IPS-NIHi7 (cell line): ENCODE measurements at regions not wholly inside any gene's neighbourhood (a gene's known extent, or its start where the extent isn't known, plus 50 kb on each side); places are given as distances from the start of the nearest gene placed in this dataset.
A peak's percentile ranks its signal among the peaks of the same experiment; 100 is the strongest.
"Not testable (repeated sequence)": the region's sequence is repeated elsewhere in the genome, so short reads cannot be mapped to it uniquely, and the experiment has no call there.

ENCODE experiments used
- DNase-seq: peaks from one replicate; pipeline ENCODE4 v3.0.0; 2012; ENCODE audit warnings: mixed read lengths; ENCODE audit errors: extremely low spot score

DNA sequence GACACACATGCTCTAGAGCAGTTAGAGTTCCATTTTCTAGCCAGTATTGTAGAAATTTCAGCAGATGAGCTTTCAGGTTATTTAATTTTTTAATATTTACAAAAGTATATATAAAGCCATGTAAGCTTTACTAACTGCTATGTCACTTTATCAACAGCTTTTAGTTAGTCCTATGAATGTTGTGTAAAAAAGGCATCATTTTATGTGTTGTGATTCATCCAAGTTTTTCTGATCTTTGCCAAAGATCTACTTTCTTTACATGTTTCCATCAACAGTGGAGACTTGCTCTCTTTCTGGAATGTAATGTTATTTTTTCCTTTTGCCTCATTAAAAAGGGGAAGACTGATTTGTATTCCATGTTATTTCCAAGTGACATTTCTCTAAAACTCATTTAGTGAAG is 125.2 kb upstream of the TFPI start:
- DNase-seq, result no peak

DNA sequence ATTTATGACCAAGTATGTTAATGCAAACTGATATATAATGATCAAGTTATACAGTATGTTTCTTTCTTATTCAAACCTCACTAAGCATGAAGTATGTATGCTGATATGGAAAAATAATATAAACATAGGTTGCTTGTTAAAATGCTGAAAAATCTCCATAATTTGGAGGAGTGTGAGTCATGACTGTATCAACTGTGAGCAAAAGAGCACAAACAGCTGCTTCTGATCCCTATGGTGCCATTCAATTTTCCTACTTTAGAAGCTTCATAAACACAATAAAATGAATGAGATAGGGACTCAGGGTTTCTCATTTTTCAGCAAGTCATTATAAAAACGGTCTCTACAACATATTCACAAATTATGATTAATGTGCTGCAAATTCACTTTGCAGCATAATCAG is 129.9 kb upstream of the TFPI start:
- DNase-seq, result no peak

DNA sequence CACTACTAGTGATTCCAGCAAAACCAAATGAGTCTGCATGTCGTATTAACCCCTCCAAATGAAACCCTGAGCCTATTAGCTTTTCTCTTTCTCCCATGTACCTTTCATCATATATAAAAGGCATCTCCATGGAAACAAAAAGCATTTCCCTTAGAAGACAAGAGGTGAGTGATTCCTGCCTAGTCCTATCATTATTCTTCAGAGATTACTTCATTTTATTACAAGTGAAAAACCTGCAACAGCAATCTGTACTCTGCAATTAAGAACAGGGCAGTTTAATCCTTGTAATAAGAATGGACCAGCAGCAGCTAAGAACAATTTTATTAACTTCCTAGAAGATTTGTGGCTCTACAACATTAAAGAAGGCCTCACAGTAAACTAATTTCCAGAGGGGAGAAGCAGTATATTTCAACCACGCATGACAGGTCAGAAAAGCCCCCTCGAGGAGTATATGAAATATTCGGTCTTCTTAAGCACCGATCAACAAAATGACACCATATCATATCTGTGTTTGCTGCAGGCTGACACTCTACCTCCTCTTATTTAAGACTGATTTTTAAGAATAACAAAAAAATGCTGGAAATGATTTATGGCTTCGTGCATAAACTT is 132.3 kb upstream of the TFPI start:
- no peak for DNase-seq

DNA sequence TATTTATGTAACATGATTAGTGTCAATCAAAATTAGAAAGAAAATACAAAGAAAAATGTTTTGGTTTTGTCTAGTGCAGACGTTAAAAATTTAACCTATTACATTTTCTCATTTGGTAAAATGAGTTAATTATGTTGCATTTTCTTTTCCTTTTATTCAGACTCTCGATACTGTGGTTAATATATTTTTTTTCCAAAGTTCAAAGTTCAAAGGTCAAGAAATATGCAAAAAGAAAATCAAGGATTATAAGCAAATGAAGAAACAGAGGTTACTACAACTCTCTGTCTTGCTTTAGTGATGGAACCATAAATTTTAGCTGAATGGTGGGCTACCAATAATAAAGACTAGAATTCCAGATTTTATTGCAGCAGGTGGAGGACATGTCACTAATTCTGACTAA is 133.3 kb upstream of the TFPI start:
- no peak for DNase-seq

DNA sequence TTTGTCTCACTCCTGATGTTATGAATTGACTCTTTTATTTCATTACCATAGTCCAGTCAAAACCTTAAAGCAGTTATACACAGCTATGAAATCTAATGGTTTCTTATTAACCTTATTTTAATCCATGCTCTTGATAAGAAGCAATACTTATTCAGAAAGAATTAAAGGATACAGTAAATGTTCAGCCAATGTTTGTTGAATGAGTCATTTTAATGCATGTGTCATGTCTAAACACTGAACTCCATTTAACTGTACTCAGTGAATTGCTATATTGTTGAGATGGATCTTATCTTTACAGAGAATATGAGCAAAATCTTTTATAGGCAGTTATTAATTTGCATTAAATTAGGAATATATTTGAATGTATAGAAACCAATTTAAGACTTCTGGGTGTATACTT is 135.1 kb upstream of the TFPI start:
- no peak for DNase-seq

DNA sequence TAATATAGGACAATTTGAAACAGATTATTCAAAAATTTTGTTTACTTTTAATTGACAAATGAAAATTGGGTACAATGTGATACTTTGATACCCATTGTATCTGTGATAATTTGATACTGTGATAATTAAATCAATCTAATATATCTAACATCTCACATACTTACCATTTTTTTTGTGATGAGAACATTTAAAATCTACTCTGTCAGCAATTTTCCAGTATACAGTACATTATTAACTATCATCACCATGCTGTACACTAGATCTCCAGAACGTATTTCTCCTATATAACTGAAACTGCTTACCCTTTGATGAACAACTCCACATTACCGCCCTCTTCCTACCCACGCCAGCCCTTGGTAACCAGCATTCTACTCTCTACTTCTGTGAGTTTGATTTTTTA is 139.7 kb upstream of the TFPI start:
- DNase-seq, result no peak

DNA sequence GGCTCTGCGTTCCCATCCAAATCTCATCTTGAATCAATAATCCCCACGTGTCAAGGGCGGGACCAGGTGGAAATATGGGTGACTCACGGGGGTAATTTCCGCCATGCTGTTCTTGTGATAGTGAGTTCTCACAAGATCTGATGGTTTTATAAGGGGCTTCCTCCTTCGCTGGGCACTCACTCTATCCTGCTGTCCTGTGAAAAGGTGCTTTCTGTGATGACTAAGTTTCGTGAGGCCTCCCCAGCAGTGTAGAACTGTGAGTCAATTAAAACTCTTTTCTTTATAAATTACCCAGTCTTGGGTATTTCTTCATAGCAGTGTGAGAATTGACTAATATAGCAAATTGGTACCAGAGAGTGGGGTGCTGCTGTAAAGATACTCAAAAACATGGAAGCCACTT is 142.4 kb upstream of the TFPI start:
- not testable (repeated sequence) for DNase-seq

DNA sequence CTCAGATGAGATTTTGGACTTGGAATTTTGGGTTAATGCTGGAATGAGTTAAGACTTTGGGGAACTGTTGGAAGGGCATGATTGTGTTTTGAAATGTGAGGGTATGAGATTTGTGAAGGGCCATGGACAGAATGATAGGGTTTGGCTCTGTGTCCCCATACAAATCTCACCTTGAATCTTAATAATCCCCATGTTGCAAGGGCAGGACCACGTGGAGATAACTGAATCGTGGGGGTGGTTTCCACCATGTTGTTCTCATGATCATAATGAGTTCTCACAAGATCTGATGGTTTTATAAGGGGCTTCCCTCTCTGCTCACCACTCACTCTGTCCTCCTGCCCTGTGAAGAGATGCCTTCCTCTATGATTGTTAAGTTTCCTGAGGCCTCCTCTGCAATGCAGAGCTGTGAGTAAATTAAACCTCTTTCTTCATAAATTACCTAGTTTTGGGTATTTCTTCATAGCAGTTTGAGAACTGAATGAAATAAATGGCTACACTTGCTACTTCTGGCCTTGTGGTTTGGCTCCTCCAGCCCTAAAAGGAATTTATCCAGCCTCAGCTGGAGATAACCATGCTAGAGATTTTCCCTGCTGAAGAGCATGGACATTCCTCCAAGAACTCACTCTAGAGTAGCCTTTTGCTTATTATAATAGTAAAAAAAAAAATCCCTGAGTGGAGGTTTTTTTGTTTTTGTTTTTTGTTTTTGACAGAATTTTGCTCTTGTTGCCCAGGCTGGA is 144.3 kb upstream of the TFPI start:
- no peak for DNase-seq

DNA sequence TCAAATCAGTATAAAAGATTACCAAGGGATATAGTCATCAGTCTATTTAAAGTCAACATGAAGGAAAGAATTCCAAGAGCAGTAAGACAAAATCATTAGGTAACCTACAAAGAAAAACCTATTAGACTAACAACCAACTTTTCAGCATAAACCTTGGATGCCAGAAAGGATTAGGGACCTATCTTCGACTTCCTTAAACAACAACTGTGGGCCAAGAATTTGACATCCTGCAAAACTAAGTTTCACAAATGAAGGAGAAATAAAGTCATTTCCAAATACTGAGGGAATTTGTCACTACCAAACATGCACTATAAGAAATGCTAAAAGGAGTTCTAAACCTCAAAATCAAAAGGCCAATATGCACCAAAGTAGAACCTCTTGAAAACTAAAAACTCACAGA is 147.9 kb upstream of the TFPI start:
- DNase-seq, result no peak

DNA sequence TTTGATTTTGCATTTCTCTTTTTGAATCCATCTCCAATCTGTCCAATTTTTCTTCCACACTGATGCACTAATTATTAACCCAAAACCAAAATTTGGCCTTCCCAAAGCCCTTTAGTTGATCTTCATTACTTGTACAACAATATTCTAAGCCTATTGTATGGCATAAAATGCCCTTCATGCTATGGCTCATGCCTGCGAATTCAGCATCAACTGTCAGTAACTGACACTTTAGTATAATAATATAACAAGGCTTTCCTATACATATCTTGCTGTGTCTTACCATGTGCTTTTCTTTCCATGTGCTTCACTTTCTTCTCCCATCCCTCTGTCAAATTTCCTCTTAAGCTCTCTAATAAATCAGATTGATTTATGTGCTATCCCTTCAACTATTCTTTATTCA is 154.0 kb upstream of the TFPI start:
- DNase-seq, result no peak

DNA sequence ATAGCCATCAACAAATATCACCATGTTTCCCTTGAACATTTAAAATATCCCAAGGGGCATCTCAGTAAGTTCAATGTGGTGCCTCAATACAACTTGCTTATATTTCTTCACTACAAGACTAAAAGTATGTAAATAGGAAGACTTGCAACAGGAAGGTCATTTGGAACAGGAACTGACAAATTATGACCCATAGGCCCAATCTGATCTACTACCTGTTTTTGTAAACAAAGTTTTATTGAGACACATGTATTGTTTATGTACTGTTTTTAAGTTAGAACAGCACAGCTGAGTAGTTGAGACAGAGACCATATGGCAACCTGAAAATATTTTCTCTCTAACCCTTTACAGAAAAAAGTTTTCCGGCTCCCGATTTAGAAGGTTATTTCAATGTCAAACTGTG is 154.8 kb upstream of the TFPI start:
- DNase-seq, result no peak

DNA sequence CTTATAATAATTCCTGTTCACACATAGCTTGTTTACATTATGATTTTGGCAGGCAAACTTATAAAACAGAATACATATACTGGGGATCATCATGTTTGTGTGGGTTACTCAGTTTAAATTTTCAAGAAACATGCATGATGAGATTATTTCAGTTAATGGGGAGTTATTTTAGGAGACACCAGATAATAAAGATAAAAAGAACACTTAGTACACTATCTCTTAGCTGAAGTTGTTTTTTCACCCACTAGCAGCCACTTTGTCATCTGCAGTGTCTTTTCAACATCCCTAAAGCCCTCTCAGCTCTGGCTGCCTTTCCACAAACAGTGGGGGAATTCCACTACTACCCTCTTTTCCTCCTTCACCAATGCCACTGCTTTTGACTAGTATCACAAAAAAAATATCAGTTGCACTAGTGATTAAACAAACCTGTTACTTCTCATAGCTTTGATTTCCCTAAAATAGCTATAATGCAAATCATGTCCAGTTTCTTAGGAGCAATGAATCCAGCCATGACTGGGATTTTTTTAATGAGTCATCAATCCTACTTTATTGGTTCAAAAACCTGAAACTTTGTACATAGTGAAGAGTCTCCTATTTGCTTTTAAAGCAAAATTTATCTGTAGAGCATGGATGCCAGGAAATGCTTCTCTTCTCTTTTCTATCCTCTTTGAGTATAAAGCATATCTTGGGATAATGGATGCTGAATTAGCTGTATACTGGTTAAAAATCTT is 156.7 kb upstream of the TFPI start:
- DNase-seq, result no peak

DNA sequence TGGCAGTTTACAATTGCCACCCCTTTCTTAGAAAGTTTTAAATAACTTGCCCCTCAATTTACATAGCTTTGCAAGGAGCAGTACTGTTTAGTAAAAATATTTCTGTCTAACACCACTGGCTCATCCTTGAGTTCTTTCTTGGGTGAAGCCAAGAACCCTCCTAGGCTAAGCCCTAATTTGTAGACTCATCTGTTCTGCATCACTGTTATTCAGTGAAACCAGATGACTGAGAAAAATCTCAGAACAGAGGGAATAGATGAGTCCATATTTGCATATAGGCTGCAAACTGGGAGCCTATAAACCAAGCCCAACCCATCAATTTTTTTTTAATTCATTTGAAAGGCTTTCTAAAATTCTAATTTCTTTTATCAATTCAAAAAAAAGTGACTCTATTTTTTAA is 161.4 kb upstream of the TFPI start:
- no peak for DNase-seq

DNA sequence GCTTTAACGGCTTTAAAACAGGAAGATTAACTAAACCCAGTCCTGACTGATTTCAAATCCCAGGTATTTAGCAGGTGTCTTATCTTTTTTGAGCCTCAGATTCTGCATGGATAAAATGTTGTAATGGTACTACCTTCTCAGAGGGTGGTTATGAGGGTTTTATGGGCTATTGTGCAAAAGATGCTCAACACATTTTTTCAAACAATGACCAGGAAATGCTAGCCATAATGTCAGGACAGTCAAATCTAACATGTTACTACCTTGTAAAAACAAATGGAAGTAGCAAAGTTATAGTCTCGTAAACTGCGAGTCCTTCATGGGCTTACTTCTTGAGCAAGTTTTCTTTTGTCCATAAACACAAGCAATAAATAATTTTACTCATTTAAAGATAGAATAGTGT is 162.1 kb upstream of the TFPI start:
- DNase-seq, result no peak

DNA sequence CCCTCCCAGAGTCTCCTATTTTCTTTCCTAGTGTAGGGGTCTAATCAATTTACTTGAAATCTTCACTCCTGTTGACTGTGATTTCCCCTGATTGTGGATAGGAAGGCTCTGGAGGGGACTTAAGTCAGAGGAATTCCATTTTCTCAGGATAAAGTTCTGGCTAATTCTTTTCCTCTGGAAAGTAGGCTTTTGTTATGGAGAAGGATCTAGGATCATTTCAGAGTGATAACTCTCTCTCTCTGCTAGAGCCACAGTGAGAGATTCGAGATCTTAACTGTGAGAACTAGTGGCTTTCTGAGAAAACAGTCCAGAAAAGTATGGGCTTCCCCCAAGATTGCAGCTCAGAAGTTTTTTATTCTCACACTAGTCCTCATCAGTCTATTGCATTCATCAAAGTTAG is 163.9 kb upstream of the TFPI start:
- peak; percentile 8 for DNase-seq

DNA sequence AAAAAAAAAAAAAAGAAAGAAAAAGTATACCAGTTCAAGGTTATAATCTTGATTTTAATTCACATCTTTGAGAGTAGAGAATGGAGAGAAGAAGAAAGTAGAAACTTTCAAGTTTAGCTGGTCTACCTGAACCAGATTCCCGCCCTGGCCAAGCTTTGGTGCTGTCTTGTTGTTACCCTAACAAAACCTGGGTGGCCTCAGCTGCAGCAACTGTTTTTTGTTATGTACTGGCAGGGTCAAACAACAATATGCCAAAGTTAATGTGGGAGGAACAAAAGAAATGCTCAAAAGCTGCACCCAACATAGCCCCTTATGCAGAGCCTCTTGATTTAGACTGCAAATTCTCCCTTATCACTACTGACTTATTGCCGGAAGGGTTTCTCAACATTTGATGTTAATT is 165.3 kb upstream of the TFPI start:
- DNase-seq, result peak; percentile 8

DNA sequence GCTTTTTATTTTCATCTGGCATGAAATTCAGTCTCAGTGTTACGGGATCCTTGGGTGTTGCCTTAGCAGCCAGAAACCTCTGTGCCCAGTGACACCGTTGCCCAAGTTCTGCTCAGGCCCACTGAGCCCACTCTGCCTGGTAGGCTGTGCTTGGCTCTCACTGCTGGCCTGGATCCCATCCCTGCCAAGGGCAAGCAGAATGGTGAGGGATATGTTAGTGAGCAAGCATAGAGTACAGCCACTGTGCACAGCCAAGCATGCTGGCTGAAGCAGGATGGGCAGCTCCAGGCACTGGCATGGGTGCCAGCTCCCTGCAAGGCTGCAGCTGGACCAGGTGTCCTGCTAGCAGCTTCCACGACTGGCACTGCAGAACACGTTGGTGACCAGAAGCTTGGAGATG is 194.7 kb upstream of the TFPI start:
- DNase-seq, result no peak

DNA sequence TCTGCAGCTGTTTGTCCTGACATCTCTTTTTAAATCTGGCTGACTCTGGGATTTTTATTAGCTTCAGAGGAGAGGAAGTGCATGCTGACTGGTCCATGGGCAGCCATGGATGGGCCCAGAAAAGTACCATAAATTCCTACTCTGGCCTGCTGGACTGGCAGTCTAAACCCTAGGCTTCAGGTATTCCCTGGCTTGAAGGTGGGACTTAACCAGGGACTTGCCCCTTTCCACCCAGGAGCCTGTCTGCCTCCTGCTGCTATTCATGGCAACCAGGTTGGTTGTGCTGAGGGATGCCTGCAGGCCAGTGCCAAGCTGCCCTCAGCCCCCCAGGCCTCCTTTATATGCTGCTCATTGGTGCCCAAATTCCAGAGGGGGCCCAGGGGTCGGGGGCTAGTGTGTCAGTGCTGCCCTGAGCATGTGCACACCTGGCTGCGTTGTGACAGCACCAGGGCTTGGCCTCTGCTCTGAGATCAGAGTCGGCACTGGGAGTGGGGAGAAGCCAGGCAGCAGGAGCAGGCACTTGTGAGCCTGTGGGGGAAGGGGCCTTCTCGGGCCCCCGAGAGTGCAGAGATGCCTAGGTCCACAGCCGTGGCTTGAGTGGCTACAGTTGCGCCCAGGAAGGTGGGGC is 195.7 kb upstream of the TFPI start:
- no peak for DNase-seq

DNA sequence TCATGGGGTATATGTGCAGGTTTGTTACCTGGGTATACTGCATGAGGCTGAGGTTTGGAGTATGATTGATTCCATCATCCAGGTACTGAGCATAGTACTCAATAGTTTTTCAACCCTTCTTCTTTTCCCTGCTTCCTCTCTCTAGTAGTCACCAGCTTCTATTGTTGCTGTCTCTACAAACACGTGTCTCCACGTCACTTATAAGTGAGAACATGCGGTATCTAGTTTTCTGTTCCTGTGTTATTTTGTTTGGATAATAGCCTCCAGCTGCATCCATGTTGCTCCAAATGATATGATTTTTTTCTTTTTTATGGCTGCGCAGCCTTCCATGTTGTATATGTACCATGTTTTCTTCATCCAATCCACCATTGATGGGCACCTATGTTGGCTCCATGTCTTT is 214.8 kb upstream of the TFPI start:
- DNase-seq, result no peak

DNA sequence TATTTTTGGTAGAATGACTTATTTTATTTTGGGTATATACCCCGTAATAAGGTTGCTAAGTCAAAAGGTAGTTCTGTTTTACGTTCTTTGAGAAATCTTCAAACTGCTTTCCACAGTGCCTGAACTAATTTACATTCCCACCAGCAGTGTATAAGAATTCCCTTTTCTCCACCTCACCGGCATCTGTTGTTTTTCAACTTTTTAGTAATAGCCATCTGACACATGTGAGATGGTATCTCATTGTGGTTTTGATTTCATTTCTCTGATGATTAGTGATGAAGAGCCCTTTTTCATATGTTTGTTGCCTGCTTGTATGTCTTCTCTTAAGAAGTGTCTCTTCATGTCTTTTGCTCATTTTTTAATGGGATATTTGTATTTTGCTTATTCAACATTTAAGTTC is 215.2 kb upstream of the TFPI start:
- DNase-seq, result no peak

DNA sequence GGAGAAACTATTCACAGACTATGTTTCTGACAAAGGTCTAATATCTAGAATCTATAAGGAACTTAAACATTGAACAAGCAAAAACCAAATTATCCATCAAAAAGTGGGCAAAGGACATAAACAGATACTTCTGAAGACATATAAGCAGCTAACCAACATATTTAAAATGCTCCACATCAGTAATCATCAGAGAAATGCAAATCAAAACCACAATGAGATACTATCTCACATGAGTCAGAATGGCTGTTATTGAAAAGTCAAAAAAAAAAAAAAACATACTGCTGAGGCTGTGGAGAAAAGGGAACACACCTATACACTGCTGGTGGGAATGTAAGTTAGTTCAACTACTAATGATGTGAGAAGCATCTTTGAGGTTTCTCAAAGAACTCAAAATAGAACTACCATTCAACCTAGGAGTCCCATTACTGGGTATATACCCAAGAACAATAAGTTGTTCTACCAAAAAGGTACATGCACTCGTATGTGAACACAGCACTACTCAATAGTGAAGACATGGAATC is 220.4 kb upstream of the TFPI start:
- no peak for DNase-seq

DNA sequence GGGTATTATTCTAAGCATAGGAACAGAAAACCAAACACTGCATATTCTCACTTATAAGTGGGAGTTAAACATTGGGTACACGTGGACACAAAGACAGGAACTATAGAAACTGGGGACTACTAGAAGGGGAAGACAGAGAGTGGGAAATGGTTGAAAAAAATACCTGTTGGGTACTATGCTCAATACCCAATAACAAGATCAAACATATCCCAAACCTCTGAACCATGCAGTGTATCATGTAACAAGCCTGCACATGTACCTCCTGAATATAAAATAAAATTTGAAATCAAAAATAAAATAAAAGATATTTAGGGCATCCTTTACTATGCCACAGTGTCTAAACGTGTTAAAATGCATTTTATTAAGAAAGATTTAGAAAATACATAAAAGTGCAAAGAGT is 221.0 kb upstream of the TFPI start:
- no peak for DNase-seq

DNA sequence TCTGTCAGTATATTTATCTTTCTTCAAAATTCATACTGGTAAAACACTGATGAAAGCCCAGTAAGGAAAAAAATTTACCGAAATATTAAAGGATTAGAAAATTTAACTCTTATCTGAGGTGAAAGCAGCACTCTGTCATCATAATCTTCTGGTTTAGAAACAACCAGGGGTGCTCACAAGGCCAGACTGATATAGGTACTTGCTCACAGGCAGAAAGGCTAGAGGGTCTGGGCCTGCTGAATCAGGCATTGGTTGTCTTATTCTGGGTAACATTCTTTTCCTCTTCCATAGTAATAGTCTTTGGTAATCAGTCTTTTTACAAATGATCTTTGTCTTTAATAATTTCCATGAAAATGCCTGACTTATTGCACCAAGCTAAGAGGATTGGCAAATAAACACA is 221.4 kb upstream of the TFPI start:
- no peak for DNase-seq
